Activated B cell treated with CpG ODN at 0.5 μM for 24 hours (primary cell): ENCODE measurements at regions not wholly inside any gene's neighbourhood (a gene's known extent, or its start where the extent isn't known, plus 50 kb on each side); places are given as distances from the start of the nearest gene placed in this dataset.

Source experiments
- ATAC-seq: fragments of 200-7000 bp; cut with Tn5 transposase; one replicate; pipeline ENCODE4 v1.10.0; 2021; ENCODE audit warnings: low read depth, mild to moderate bottlenecking, moderate library complexity
- CTCF ChIA-PET: fragments of 350-600 bp; sonication (Branson Sonifier 250); formaldehyde crosslinking; loops from one replicate; lab custom pipeline; 2021; ENCODE audit warnings: antibody characterized with exemption; lab: Charles Lee
- POLR2A ChIA-PET: fragments of 350-600 bp; sonication (Branson Sonifier 250); formaldehyde crosslinking; loops from one replicate; lab custom pipeline; 2021; ENCODE audit warnings: antibody characterized with exemption; lab: Charles Lee
- DNase-seq: peaks from one replicate; pipeline ENCODE4 v3.0.0; 2022
- H3K27ac Mint-ChIP-seq: one replicate; pipeline ENCODE4 v1.8.0; 2020; ENCODE audit warnings: mixed read lengths
- H3K27me3 Mint-ChIP-seq: one replicate; pipeline ENCODE4 v1.8.0; 2021; ENCODE audit warnings: mixed read lengths
- H3K36me3 Mint-ChIP-seq: one replicate; pipeline ENCODE4 v1.8.0; 2021; ENCODE audit warnings: low read depth, mixed read lengths
- H3K4me1 Mint-ChIP-seq: one replicate; pipeline ENCODE4 v1.8.0; 2021; ENCODE audit warnings: mixed read lengths
- H3K4me3 Mint-ChIP-seq: one replicate; pipeline ENCODE4 v1.8.0; 2020; ENCODE audit warnings: mild to moderate bottlenecking, mixed read lengths
- H3K9me3 Mint-ChIP-seq: one replicate; pipeline ENCODE4 v1.8.0; 2020; ENCODE audit warnings: mixed read lengths
- intact Hi-C: fragments of 100-400 bp; cut with micrococcal nuclease; formaldehyde crosslinking; loops from one replicate; pipeline ENCODE4 v1.15.1; 2024
- TF ChIP-seq, protein P1 (sequence below): fragments of 200-600 bp; IDR thresholded peaks from one replicate; pipeline ENCODE4 v1.8.0; 2022; ENCODE audit warnings: antibody characterized with exemption, mild to moderate bottlenecking

DNA sequence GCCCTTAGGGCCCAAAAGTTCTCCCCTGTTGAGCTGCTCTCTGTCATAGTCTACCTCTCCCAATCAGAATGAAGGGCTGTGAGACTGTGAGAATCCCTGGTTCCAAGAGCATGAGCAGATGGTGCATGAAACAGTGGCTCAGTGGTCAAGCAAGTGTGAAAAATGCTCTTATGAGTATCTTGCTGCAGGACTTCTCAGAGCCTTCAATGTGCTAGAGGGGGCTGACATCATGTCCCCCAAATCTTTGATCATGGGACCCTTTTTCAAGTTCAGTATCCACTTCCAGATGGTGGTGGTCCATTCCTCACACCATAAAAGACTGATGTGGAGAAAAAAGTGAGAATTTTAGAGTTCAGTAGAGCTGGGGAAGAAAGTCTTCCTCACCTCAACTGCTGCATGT, 265.3 kb upstream of the HABP2 start:
- H3K9me3 Mint-ChIP-seq = no peaks in the 10 kb centered on the region
- no peak overlapping the region for H3K4me3 Mint-ChIP-seq
- TF ChIP-seq, protein P1, sequence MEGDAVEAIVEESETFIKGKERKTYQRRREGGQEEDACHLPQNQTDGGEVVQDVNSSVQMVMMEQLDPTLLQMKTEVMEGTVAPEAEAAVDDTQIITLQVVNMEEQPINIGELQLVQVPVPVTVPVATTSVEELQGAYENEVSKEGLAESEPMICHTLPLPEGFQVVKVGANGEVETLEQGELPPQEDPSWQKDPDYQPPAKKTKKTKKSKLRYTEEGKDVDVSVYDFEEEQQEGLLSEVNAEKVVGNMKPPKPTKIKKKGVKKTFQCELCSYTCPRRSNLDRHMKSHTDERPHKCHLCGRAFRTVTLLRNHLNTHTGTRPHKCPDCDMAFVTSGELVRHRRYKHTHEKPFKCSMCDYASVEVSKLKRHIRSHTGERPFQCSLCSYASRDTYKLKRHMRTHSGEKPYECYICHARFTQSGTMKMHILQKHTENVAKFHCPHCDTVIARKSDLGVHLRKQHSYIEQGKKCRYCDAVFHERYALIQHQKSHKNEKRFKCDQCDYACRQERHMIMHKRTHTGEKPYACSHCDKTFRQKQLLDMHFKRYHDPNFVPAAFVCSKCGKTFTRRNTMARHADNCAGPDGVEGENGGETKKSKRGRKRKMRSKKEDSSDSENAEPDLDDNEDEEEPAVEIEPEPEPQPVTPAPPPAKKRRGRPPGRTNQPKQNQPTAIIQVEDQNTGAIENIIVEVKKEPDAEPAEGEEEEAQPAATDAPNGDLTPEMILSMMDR = no peak
- H3K4me1 Mint-ChIP-seq = no peaks in the 10 kb centered on the region
- ChIA-PET CTCF (no interaction called here), POLR2A (no interaction called here)
- H3K36me3 Mint-ChIP-seq = no peaks in the 10 kb centered on the region
- H3K27me3 Mint-ChIP-seq = peaks cover 2% of the 10 kb centered on the region
- ATAC-seq (no peak), DNase-seq (no peak)
- H3K27ac Mint-ChIP-seq = no peak overlapping the region
- intact Hi-C loops = no loop called here

DNA sequence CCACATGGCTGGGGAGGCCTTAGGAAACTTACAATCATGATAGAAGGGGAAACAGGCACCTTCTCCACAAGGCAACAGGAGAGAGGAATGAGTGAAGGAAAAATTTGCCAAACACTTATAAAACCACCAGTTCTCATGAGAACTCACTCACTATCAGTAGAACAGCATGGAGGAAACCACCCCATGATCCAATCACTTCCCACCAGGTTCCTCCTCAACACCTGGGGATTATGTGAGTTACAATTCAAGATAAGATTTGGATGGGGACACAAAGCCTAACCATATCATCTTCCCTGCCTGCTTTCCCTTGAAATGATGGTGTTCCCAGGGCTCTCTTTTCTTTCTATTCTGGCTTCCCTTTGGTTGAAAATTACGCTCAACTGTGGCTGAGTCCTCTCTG, 262.7 kb upstream of the HABP2 start:
- Mint-ChIP-seq H3K36me3 (no peaks in the 10 kb centered on the region), H3K27me3 (peaks cover 2% of the 10 kb centered on the region), H3K4me1 (no peaks in the 10 kb centered on the region), H3K9me3 (no peaks in the 10 kb centered on the region), H3K27ac (no peak overlapping the region), H3K4me3 (no peak overlapping the region)
- TF ChIP-seq, protein P1 = no peak
- DNase-seq = no peak
- ChIA-PET POLR2A (no interaction called here), CTCF (no interaction called here)
- intact Hi-C loops = no loop called here
- ATAC-seq = no peak

DNA sequence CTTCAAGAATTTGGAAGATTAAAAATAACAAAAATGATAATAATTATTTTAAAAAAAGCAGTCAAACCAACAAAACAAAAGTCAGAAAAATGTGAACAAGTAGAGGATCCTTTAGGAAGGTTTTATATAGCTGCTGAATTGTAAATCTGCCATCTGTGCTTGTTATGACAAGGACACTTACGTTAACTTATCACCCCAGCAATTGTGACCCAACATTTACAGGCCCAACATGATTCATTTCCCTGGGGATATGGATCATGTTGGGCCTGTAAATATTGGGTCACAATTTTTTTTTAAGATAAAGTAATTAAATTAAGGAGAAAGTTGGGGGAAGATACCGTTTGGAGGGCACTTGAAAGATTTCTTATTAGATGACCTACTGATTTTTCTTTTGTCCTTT, 261.4 kb upstream of the HABP2 start:
- H3K4me1 Mint-ChIP-seq = no peaks in the 10 kb centered on the region

GRCh38 chr10:113292086-113292485, 260.8 kb upstream of the HABP2 start:
- H3K36me3 Mint-ChIP-seq = no peaks in the 10 kb centered on the region
- no peak overlapping the region for H3K27ac Mint-ChIP-seq
- H3K27me3 Mint-ChIP-seq = peaks cover 2% of the 10 kb centered on the region
- TF ChIP-seq, protein P1 = no peak
- no peaks in the 10 kb centered on the region for H3K9me3 Mint-ChIP-seq
- no peaks in the 10 kb centered on the region for H3K4me1 Mint-ChIP-seq
- H3K4me3 Mint-ChIP-seq = no peak overlapping the region
- ATAC-seq = no peak
- intact Hi-C loops = no loop called here
- CTCF ChIA-PET = no interaction called here
- no peak for DNase-seq
- POLR2A ChIA-PET = no interaction called here

More for the DNA sequence above, 261.4 kb upstream of the HABP2 start:
- no peak for DNase-seq
- no peak overlapping the region for H3K4me3 Mint-ChIP-seq
- TF ChIP-seq, protein P1 = no peak
- peaks cover 2% of the 10 kb centered on the region for H3K27me3 Mint-ChIP-seq
- intact Hi-C loops = no loop called here
- ChIA-PET CTCF (no interaction called here), POLR2A (no interaction called here)
- no peak overlapping the region for H3K27ac Mint-ChIP-seq
- ATAC-seq = no peak
- no peaks in the 10 kb centered on the region for H3K36me3 Mint-ChIP-seq
- no peaks in the 10 kb centered on the region for H3K9me3 Mint-ChIP-seq

- DNase-seq = no peak
- no peaks in the 10 kb centered on the region for H3K4me1 Mint-ChIP-seq
- ATAC-seq = no peak
- intact Hi-C loops = no loop called here
- no peak overlapping the region for H3K27ac Mint-ChIP-seq
- TF ChIP-seq, protein P1 = no peak
- no peak overlapping the region for H3K4me3 Mint-ChIP-seq
- H3K27me3 Mint-ChIP-seq = no peaks in the 10 kb centered on the region
- H3K36me3 Mint-ChIP-seq = no peaks in the 10 kb centered on the region
- ChIA-PET POLR2A (no interaction called here), CTCF (no interaction called here)
- H3K9me3 Mint-ChIP-seq = no peaks in the 10 kb centered on the region
These were observed 260.1 kb upstream of the HABP2 start for GRCh38 chr10:113292743-113293142.
